Endothelial cell of umbilical vein (primary cell): ENCODE measurements at regions not wholly inside any gene's neighbourhood (a gene's known extent, or its start where the extent isn't known, plus 50 kb on each side); places are given as distances from the start of the nearest gene placed in this dataset.

Experiments used
- BruUV-seq: library from RNA; stranded (reverse); fragments of 400-500 nt; replicated peaks from 2 replicates; lab custom pipeline; 2021; lab: Mats Ljungman, UMichigan
- CTCF ChIA-PET: fragments of 300-600, 350-600 bp; sonication (Branson Sonifier 250); formaldehyde crosslinking; loops from one replicate; lab custom pipeline; 2021; ENCODE audit warnings: antibody characterized with exemption, inconsistent platforms; lab: Charles Lee
- POLR2A ChIA-PET: fragments of 300-600, 350-600 bp; sonication (Branson Sonifier 250); formaldehyde crosslinking; loops from one replicate; lab custom pipeline; 2021; ENCODE audit warnings: antibody characterized with exemption, inconsistent platforms; lab: Charles Lee
- DNase-seq: peaks from one replicate; pipeline ENCODE4 v3.0.0-alpha.2; 2011; ENCODE audit warnings: low read depth, low spot score
- FAIRE-seq: peaks from 2 replicates; lab custom pipeline; 2011; peaks lifted over from hg19 to GRCh38; lab: Jason Lieb, UNC
- H2AFZ ChIP-seq: 2 replicates; pipeline ENCODE4 v1.6.0; 2012; ENCODE audit warnings: low read depth, low read length, control low read depth, inconsistent platforms
- H3K27ac ChIP-seq: 2 replicates; pipeline ENCODE4 v1.5.1; 2011; ENCODE audit warnings: low read depth, mild to moderate bottlenecking, control low read depth, low read length, moderate library complexity; ENCODE audit not compliant: insufficient read depth
- H3K27me3 ChIP-seq, 2 experiments: 2 replicates each; pipeline versions ENCODE4 v1.6.0 to v1.6.1; 2011; ENCODE audit warnings: low read length in 2 of 2, mixed read lengths in 1 of 2; ENCODE audit not compliant: control insufficient read depth in 2 of 2, insufficient read depth in 2 of 2
- H3K36me3 ChIP-seq, 2 experiments: 2 replicates in 1 of 2; 3 replicates in 1 of 2; pipeline ENCODE4 v1.5.1; 2011; ENCODE audit warnings: low read length in 2 of 2, mild to moderate bottlenecking in 1 of 2, moderate library complexity in 1 of 2; ENCODE audit not compliant: control insufficient read depth in 2 of 2, insufficient read depth in 2 of 2; ENCODE audit errors: extremely low read depth in 1 of 2
- H3K4me1 ChIP-seq: 3 replicates; pipeline ENCODE4 v1.5.1; 2011; ENCODE audit warnings: mild to moderate bottlenecking, low read length; ENCODE audit not compliant: control insufficient read depth, insufficient read depth; ENCODE audit errors: extremely low read depth
- H3K4me2 ChIP-seq: 2 replicates; pipeline ENCODE4 v1.6.1; 2011; ENCODE audit warnings: low read length, control low read depth, mixed read lengths; ENCODE audit not compliant: insufficient read depth
- H3K4me3 ChIP-seq, 3 experiments: fragments of 200-600 bp in 1 of 3; sonication (generic), shearing (Covaris generic) in 1 of 3; replicated peaks in 1 of 3; 2 replicates each; pipeline ENCODE4 v1.5.1; 2011 to 2016; ENCODE audit warnings: control low read depth in 3 of 3, low read length in 3 of 3, mild to moderate bottlenecking in 2 of 3, inconsistent platforms in 1 of 3, low read depth in 1 of 3, moderate library complexity in 1 of 3; ENCODE audit not compliant: insufficient read depth in 1 of 3
- H3K79me2 ChIP-seq: 2 replicates; pipeline ENCODE4 v1.6.0; 2012; ENCODE audit warnings: low read length, inconsistent platforms; ENCODE audit not compliant: control insufficient read depth, insufficient read depth
- H3K9ac ChIP-seq: replicated peaks from 2 replicates; pipeline ENCODE3; 2011; ENCODE audit warnings: low read length, control low read depth; ENCODE audit not compliant: insufficient read depth; ENCODE audit errors: extremely low read depth
- H3K9me1 ChIP-seq: replicated peaks from 3 replicates; pipeline ENCODE4 v1.6.0; 2011; ENCODE audit warnings: mild to moderate bottlenecking, low read length; ENCODE audit not compliant: control insufficient read depth, insufficient read depth; ENCODE audit errors: extremely low read depth
- H3K9me3 ChIP-seq: replicated peaks from 2 replicates; pipeline ENCODE4 v1.5.1; 2012; ENCODE audit warnings: low read length, inconsistent platforms; ENCODE audit not compliant: control insufficient read depth, insufficient read depth
- H4K20me1 ChIP-seq: replicated peaks from 2 replicates; pipeline ENCODE3; 2011; ENCODE audit warnings: mild to moderate bottlenecking, low read length; ENCODE audit not compliant: control insufficient read depth, insufficient read depth; ENCODE audit errors: extremely low read depth
- EZH2 ChIP-seq: IDR thresholded peaks from 2 replicates; pipeline ENCODE4 v1.6.1; 2012; ENCODE audit warnings: borderline replicate concordance, low read depth, mild to moderate bottlenecking, moderate library complexity, low read length, inconsistent platforms; ENCODE audit not compliant: severe bottlenecking
- FOS ChIP-seq: IDR thresholded peaks from 2 replicates; pipeline ENCODE4 v1.6.1; 2011; ENCODE audit warnings: mild to moderate bottlenecking, low read length, moderate library complexity, borderline replicate concordance; ENCODE audit not compliant: insufficient read depth
- GATA2 ChIP-seq: IDR thresholded peaks from 2 replicates; pipeline ENCODE4 v1.7.0; 2011; ENCODE audit warnings: low read depth, mild to moderate bottlenecking, moderate library complexity, mixed read lengths, low read length; ENCODE audit not compliant: insufficient read length, insufficient read depth
- JUN ChIP-seq: IDR thresholded peaks from 2 replicates; pipeline ENCODE4 v1.6.1; 2011; ENCODE audit warnings: borderline replicate concordance, low read depth; ENCODE audit not compliant: insufficient read length, insufficient read depth
- MAX ChIP-seq: IDR thresholded peaks from 2 replicates; pipeline ENCODE4 v1.6.1; 2011; ENCODE audit not compliant: insufficient read depth, insufficient read length
- MYC ChIP-seq: IDR thresholded peaks from one replicate; pipeline ENCODE4 v1.6.1; 2011; ENCODE audit warnings: mild to moderate bottlenecking, low read depth, low read length
- POLR2A ChIP-seq: IDR thresholded peaks from 2 replicates; pipeline ENCODE4 v1.6.1; 2012; ENCODE audit warnings: low read depth, mild to moderate bottlenecking, control low read depth, low read length
- POLR2AphosphoS5 ChIP-seq: IDR thresholded peaks from 2 replicates; pipeline ENCODE4 v1.6.1; 2012; ENCODE audit warnings: low read depth, mild to moderate bottlenecking, control low read depth, low read length, moderate library complexity; ENCODE audit not compliant: insufficient read depth
- dilution Hi-C: fragments of 300-500 bp; cut with MboI; formaldehyde crosslinking; loops from one replicate; pipeline ENCODE4 v1.15.0; 2019; ENCODE audit warnings: low sequenced_read_pairs; ENCODE audit not compliant: extremely low pct_ligation_motif_present
- intact Hi-C: fragments of 100-400 bp; cut with micrococcal nuclease; formaldehyde crosslinking; loops from one replicate; pipeline ENCODE4 v1.10.0; 2022
- TF ChIP-seq, protein P1 (sequence below), 2 donors: IDR thresholded peaks; 1 replicate in 1 of 2; 2 replicates in 1 of 2; pipeline ENCODE4 v1.5.1; 2011; ENCODE audit warnings: low read length in 2 of 2, mild to moderate bottlenecking in 2 of 2, moderate library complexity in 2 of 2, control low read depth in 1 of 2, inconsistent platforms in 1 of 2, low read depth in 1 of 2; ENCODE audit not compliant: insufficient read depth in 1 of 2; ENCODE audit errors: extremely low read depth in 1 of 2

DNA sequence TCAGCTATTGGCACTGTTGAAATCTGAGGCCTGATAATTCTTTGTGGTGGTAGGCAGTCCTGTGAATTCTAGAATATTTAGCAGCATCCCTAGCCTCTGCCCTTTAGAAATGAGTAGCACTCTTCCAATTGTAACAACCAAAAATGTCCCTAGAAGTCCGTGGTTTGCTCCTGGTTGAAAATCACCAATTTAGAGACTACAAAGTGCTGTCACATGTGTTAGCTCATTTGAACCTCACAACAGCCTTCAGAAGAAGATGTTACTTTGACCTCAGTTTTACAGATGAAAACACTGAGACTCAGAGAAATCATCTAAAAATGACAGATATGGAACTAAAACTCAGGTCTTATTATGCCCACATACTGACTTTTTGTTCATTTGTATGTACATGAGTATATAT lies 103.2 kb downstream of the TANC2 start:
- dilution Hi-C loops, result no loop called here
- ChIA-PET POLR2A (no interaction called here), CTCF (interaction anchor here (1.4 kb wide), 1 partner anchor 337 kb away, joined by 5 read pairs; no protein-coding TSS in a partner anchor)
- no peaks in the 10 kb centered on the region for H3K9me3 ChIP-seq
- H3K79me2 ChIP-seq, result no peaks in the 10 kb centered on the region
- no peaks in the 10 kb centered on the region for H3K4me1 ChIP-seq
- DNase-seq, result no peak
- no peaks in the 10 kb centered on the region for H3K36me3 ChIP-seq
- no peak overlapping the region for H3K4me3 ChIP-seq
- H3K9me1 ChIP-seq, result peaks cover 2% of the 10 kb centered on the region
- no peaks in the 10 kb centered on the region for H3K27me3 ChIP-seq
- no peak overlapping the region for H2AFZ ChIP-seq
- no peak overlapping the region for H3K9ac ChIP-seq
- intact Hi-C loops, result no loop called here
- no peaks in the 10 kb centered on the region for H4K20me1 ChIP-seq
- BruUV-seq, result no TSS peak
- no peak for TF ChIP-seq POLR2A
- no peak for TF ChIP-seq JUN
- TF ChIP-seq, protein P1, sequence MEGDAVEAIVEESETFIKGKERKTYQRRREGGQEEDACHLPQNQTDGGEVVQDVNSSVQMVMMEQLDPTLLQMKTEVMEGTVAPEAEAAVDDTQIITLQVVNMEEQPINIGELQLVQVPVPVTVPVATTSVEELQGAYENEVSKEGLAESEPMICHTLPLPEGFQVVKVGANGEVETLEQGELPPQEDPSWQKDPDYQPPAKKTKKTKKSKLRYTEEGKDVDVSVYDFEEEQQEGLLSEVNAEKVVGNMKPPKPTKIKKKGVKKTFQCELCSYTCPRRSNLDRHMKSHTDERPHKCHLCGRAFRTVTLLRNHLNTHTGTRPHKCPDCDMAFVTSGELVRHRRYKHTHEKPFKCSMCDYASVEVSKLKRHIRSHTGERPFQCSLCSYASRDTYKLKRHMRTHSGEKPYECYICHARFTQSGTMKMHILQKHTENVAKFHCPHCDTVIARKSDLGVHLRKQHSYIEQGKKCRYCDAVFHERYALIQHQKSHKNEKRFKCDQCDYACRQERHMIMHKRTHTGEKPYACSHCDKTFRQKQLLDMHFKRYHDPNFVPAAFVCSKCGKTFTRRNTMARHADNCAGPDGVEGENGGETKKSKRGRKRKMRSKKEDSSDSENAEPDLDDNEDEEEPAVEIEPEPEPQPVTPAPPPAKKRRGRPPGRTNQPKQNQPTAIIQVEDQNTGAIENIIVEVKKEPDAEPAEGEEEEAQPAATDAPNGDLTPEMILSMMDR (IDR thresholded peaks at IDR 0.05; ENCODE audit: extremely low read depth in 1 of 2, insufficient read depth in 1 of 2, low read depth in 1 of 2, low read length in 2 of 2), result no peak
- TF ChIP-seq FOS, result no peak
- no peak for TF ChIP-seq POLR2AphosphoS5
- TF ChIP-seq EZH2, result no peak
- TF ChIP-seq MYC, result no peak
- no peak overlapping the region for H3K4me2 ChIP-seq
- no peak overlapping the region for H3K27ac ChIP-seq
- FAIRE-seq, result peak; percentile 57

- no peaks in the 10 kb centered on the region for H3K4me1 ChIP-seq
- intact Hi-C loops, result no loop called here
- no peak overlapping the region for H2AFZ ChIP-seq
- H3K4me3 ChIP-seq, result no peak overlapping the region
- POLR2A ChIA-PET, result no interaction called here
- dilution Hi-C loops, result no loop called here
- no TSS peak for BruUV-seq
- FAIRE-seq (no peak), DNase-seq (no peak)
- TF ChIP-seq MAX (no peak), POLR2A (no peak), GATA2 (no peak), EZH2 (no peak), POLR2AphosphoS5 (no peak), MYC (no peak), FOS (no peak), JUN (no peak)
- TF ChIP-seq, protein P1 (IDR thresholded peaks at IDR 0.05; ENCODE audit: extremely low read depth in 1 of 2, insufficient read depth in 1 of 2, low read depth in 1 of 2, low read length in 2 of 2), result no peak
- H3K4me2 ChIP-seq, result no peak overlapping the region
- no peaks in the 10 kb centered on the region for H4K20me1 ChIP-seq
- H3K9me3 ChIP-seq, result no peaks in the 10 kb centered on the region
- no peaks in the 10 kb centered on the region for H3K27me3 ChIP-seq
- H3K79me2 ChIP-seq, result no peaks in the 10 kb centered on the region
- CTCF ChIA-PET, result no interaction called here
- no peaks in the 10 kb centered on the region for H3K36me3 ChIP-seq
- peaks cover 2% of the 10 kb centered on the region for H3K9me1 ChIP-seq
- H3K27ac ChIP-seq, result no peak overlapping the region
- H3K9ac ChIP-seq, result no peak overlapping the region
These were observed 104.0 kb downstream of the TANC2 start for GRCh38 chr17:63070031-63070430.
